ENCODE measurements at regions not wholly inside any gene's neighbourhood (a gene's known extent, or its start where the extent isn't known, plus 50 kb on each side); places are given as distances from the start of the nearest gene placed in this dataset.

GRCh38 chr4:147071209-147071740 lies 125.6 kb upstream of the TTC29 start:
- Histone ChIP-seq H3K27ac (no peak overlapping the region), H3K4me1 (no peaks in the 10 kb centered on the region), H3K27me3 (no peaks in the 10 kb centered on the region), H3K4me3 (no peak overlapping the region), H3K36me3 (no peaks in the 10 kb centered on the region), H3K9me3 (peaks cover 0 to 8% of the 10 kb centered on the region in 2 donors)
- DNase-seq: no peak
- intact Hi-C loops (cut with DNase I): no loop called here
- no peak for ATAC-seq
- no peak for TF ChIP-seq CTCF (IDR thresholded peaks at IDR 0.05)

GRCh38 chr4:147076179-147076578 lies 130.5 kb upstream of the TTC29 start:
- DNase-seq: no peak
- H3K9me3 ChIP-seq: peaks cover 0 to 8% of the 10 kb centered on the region in 2 donors
- no peaks in the 10 kb centered on the region for H3K36me3 ChIP-seq
- H3K27me3 ChIP-seq: no peaks in the 10 kb centered on the region
- H3K27ac ChIP-seq: no peak overlapping the region
- peaks cover 0 to 7% of the 10 kb centered on the region in 2 donors for H3K4me1 ChIP-seq
- no peak for TF ChIP-seq CTCF (IDR thresholded peaks at IDR 0.05)
- intact Hi-C loops (cut with DNase I): no loop called here
- no peak for ATAC-seq
- no peak overlapping the region for H3K4me3 ChIP-seq

GRCh38 chr4:147076728-147077127 lies 131.1 kb upstream of the TTC29 start:
- intact Hi-C loops (cut with DNase I): no loop called here

GRCh38 chr4:147078362-147078761 lies 132.7 kb upstream of the TTC29 start:
- intact Hi-C loops (cut with DNase I): no loop called here
- ATAC-seq: no peak

More at GRCh38 chr4:147076728-147077127, 131.1 kb upstream of the TTC29 start:
- Histone ChIP-seq H3K4me3 (no peak overlapping the region), H3K27me3 (no peaks in the 10 kb centered on the region), H3K4me1 (peaks cover 0 to 7% of the 10 kb centered on the region in 2 donors), H3K36me3 (no peaks in the 10 kb centered on the region), H3K27ac (no peak overlapping the region), H3K9me3 (peaks cover 0 to 8% of the 10 kb centered on the region in 2 donors)
- TF ChIP-seq CTCF (IDR thresholded peaks at IDR 0.05): no peak
- DNase-seq: no peak
- no peak for ATAC-seq

More at GRCh38 chr4:147078362-147078761, 132.7 kb upstream of the TTC29 start:
- no peaks in the 10 kb centered on the region for H3K36me3 ChIP-seq
- no peak for TF ChIP-seq CTCF (IDR thresholded peaks at IDR 0.05)
- H3K27me3 ChIP-seq: no peaks in the 10 kb centered on the region
- H3K4me3 ChIP-seq: no peak overlapping the region
- no peak overlapping the region for H3K27ac ChIP-seq
- no peaks in the 10 kb centered on the region for H3K9me3 ChIP-seq
- DNase-seq: no peak
- peaks cover 0 to 7% of the 10 kb centered on the region in 2 donors for H3K4me1 ChIP-seq

Data from left lung (tissue), 4 donors.